ENCODE measurements at regions not wholly inside any gene's neighbourhood (a gene's known extent, or its start where the extent isn't known, plus 50 kb on each side); places are given as distances from the start of the nearest gene placed in this dataset.

DNA sequence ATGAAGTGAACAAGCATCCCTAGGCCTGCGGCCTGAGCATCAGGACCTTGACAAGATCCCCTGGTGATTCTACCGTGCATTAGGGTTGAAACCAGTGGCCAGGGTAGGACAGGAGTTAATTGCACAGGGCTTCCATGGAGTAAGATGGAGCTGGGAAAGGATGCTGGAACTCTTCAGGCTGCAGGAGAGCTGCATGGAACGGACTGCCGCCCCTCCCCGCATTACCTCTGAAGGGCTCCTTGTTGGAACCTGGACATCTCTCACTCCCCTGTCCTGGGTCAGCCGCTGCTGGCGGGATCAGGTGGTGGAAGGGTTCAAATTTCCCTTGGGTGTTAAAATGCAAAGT is 156.6 kb upstream of the ID2 start:
- TF ChIP-seq, protein P1, sequence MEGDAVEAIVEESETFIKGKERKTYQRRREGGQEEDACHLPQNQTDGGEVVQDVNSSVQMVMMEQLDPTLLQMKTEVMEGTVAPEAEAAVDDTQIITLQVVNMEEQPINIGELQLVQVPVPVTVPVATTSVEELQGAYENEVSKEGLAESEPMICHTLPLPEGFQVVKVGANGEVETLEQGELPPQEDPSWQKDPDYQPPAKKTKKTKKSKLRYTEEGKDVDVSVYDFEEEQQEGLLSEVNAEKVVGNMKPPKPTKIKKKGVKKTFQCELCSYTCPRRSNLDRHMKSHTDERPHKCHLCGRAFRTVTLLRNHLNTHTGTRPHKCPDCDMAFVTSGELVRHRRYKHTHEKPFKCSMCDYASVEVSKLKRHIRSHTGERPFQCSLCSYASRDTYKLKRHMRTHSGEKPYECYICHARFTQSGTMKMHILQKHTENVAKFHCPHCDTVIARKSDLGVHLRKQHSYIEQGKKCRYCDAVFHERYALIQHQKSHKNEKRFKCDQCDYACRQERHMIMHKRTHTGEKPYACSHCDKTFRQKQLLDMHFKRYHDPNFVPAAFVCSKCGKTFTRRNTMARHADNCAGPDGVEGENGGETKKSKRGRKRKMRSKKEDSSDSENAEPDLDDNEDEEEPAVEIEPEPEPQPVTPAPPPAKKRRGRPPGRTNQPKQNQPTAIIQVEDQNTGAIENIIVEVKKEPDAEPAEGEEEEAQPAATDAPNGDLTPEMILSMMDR (IDR thresholded peaks at IDR 0.05; ENCODE audit: low read depth, low read length, poor library complexity, severe bottlenecking) = no peak
- TF ChIP-seq EZH2phosphoT487 (IDR thresholded peaks at IDR 0.05; ENCODE audit: borderline replicate concordance, low read length) = no peak

Data from DOHH2 (cell line).